Liver (tissue), 8 donors: ENCODE measurements at regions not wholly inside any gene's neighbourhood (a gene's known extent, or its start where the extent isn't known, plus 50 kb on each side); places are given as distances from the start of the nearest gene placed in this dataset.

Source experiments
- DNase-seq: peaks from one replicate; pipeline ENCODE4 v3.0.0-alpha.2; 2017; ENCODE audit warnings: low spot score
- H3K27ac ChIP-seq, 2 donors: one replicate each; pipeline ENCODE4 v1.7.0; 2013; ENCODE audit warnings: inconsistent platforms in 2 of 2, low read length in 2 of 2, control low read depth in 1 of 2, low read depth in 1 of 2, mild to moderate bottlenecking in 1 of 2
- H3K27me3 ChIP-seq, 4 donors: one replicate each; pipeline versions ENCODE4 v1.6.1 to v1.7.0; 2013; ENCODE audit warnings: low read length in 3 of 4, inconsistent platforms in 1 of 4, mild to moderate bottlenecking in 1 of 4, moderate library complexity in 1 of 4; ENCODE audit not compliant: control insufficient read depth in 4 of 4, insufficient read depth in 4 of 4
- H3K36me3 ChIP-seq, 4 donors: one replicate each; pipeline versions ENCODE4 v1.6.1 to v1.7.0; 2013; ENCODE audit warnings: low read length in 3 of 4, mild to moderate bottlenecking in 3 of 4, low read depth in 1 of 4, moderate library complexity in 1 of 4; ENCODE audit not compliant: control insufficient read depth in 4 of 4, insufficient read depth in 3 of 4
- H3K4me1 ChIP-seq, 4 donors: one replicate each; pipeline versions ENCODE4 v1.6.1 to v1.7.0; 2013; ENCODE audit warnings: low read length in 3 of 4, mild to moderate bottlenecking in 3 of 4, moderate library complexity in 1 of 4; ENCODE audit not compliant: control insufficient read depth in 4 of 4, insufficient read depth in 4 of 4
- H3K4me3 ChIP-seq, 3 donors: one replicate each; pipeline versions ENCODE4 v1.6.1 to v1.7.0; 2013; ENCODE audit warnings: low read length in 3 of 3, control low read depth in 1 of 3, low read depth in 1 of 3, mild to moderate bottlenecking in 1 of 3
- H3K9ac ChIP-seq, 2 donors: one replicate each; pipeline ENCODE4 v1.7.0; 2013; ENCODE audit warnings: low read length in 2 of 2, mild to moderate bottlenecking in 2 of 2, moderate library complexity in 2 of 2, control low read depth in 1 of 2, low read depth in 1 of 2
- H3K9me3 ChIP-seq, 4 donors: one replicate each; pipeline versions ENCODE4 v1.6.1 to v1.7.0; 2013; ENCODE audit warnings: low read length in 3 of 4; ENCODE audit not compliant: control insufficient read depth in 4 of 4
- EGR1 ChIP-seq, 2 donors: IDR thresholded peaks; 2 replicates each; pipeline ENCODE4 v1.6.1; 2016 to 2018; ENCODE audit warnings: antibody characterized with exemption in 2 of 2, low read depth in 2 of 2
- FOXA1 ChIP-seq: IDR thresholded peaks from 2 replicates; pipeline ENCODE4 v1.6.1; 2016; ENCODE audit warnings: antibody characterized with exemption
- FOXA2 ChIP-seq: IDR thresholded peaks from 2 replicates; pipeline ENCODE4 v1.6.1; 2016; ENCODE audit warnings: antibody characterized with exemption
- GABPA ChIP-seq, 2 donors: IDR thresholded peaks in 1 of 2; conservative IDR thresholded peaks in 1 of 2; 2 replicates each; pipeline ENCODE4 v1.6.1; 2016; ENCODE audit warnings: antibody characterized with exemption in 2 of 2, mild to moderate bottlenecking in 1 of 2, moderate library complexity in 1 of 2
- HNF4A ChIP-seq, 2 donors: conservative IDR thresholded peaks; 2 replicates each; pipeline ENCODE4 v1.6.1; 2016; ENCODE audit warnings: antibody characterized with exemption in 2 of 2, mild to moderate bottlenecking in 2 of 2
- HNF4G ChIP-seq: IDR thresholded peaks from 2 replicates; pipeline ENCODE4 v1.6.1; 2016; ENCODE audit warnings: antibody characterized with exemption
- NR2F2 ChIP-seq: IDR thresholded peaks from 2 replicates; pipeline ENCODE4 v1.6.1; 2016; ENCODE audit warnings: antibody characterized with exemption
- RAD21 ChIP-seq, 2 donors: IDR thresholded peaks; 2 replicates each; pipeline ENCODE4 v1.6.1; 2016; ENCODE audit warnings: antibody characterized with exemption in 2 of 2, mild to moderate bottlenecking in 2 of 2
- RXRA ChIP-seq, 2 donors: IDR thresholded peaks; 2 replicates each; pipeline ENCODE4 v1.6.1; 2017 to 2018; ENCODE audit warnings: antibody characterized with exemption in 2 of 2, mild to moderate bottlenecking in 1 of 2
- SP1 ChIP-seq: IDR thresholded peaks from 2 replicates; pipeline ENCODE4 v1.6.1; 2018; ENCODE audit warnings: antibody characterized with exemption, mild to moderate bottlenecking
- YY1 ChIP-seq: IDR thresholded peaks from 2 replicates; pipeline ENCODE4 v1.6.1; 2016; ENCODE audit warnings: antibody characterized with exemption, mild to moderate bottlenecking
- WGBS: extraction: QIAGEN DNeasy Blood & Tissue Kit; methylation state at CpG from one replicate; pipeline ENCODE4 v1.1.7; 2013; 5-methylcytosine and 5-hydroxymethylcytosine counted together
- TF ChIP-seq, protein P1 (sequence below): IDR thresholded peaks from 2 replicates; pipeline ENCODE4 v1.6.1; 2016; ENCODE audit warnings: antibody characterized with exemption
- TF ChIP-seq, protein P2 (sequence below): IDR thresholded peaks from 2 replicates; pipeline ENCODE4 v1.6.1; 2016; ENCODE audit warnings: antibody characterized with exemption, mild to moderate bottlenecking
- TF ChIP-seq, protein P3 (sequence below): IDR thresholded peaks from 2 replicates; pipeline ENCODE4 v1.6.1; 2016; ENCODE audit warnings: antibody characterized with exemption
- TF ChIP-seq, protein P4 (sequence below): IDR thresholded peaks from 2 replicates; pipeline ENCODE4 v1.6.1; 2016; ENCODE audit warnings: antibody characterized with exemption
- TF ChIP-seq, protein P5 (sequence below): fragments of 150-350 bp; IDR thresholded peaks from 2 replicates; pipeline ENCODE4 v1.5.1; 2017; ENCODE audit warnings: improper control_type of control experiment, low read depth, low read length; ENCODE audit not compliant: missing input control
- donor health status: healthy.
- donor health status: healthy.
- donor health status: healthy.
- donor health status: healthy.
- donor health status: healthy.

DNA sequence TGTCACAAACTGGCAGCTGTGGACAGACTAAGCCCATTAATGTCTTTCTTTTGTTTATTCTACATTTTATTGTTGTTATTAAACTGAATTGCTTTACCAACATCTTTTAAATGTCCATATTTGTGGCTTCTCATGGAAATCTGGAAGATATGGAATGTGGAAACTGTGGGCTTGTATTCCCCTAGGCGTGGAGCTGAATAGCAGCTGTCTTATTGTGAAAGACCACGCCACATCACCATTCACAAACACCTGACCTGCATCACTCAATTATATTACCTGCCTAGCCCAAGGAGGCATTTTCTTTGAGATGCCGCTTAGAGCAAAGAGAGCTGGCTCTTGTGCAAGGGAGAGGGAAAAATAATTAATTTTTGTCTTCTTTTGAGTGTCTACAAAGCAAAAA is 96.9 kb upstream of the GPRIN3 start:
- H3K27me3 ChIP-seq: no peaks in the 10 kb centered on the region
- WGBS: 91% methylated on average over 3 of the region's 3 CpGs
- H3K9me3 ChIP-seq: no peaks in the 10 kb centered on the region
- no peak for TF ChIP-seq YY1
- TF ChIP-seq EGR1 (IDR thresholded peaks at IDR 0.05; ENCODE audit: low read depth in 2 of 2): no peak
- TF ChIP-seq RXRA (IDR thresholded peaks at IDR 0.05): no peak
- no peak for TF ChIP-seq FOXA2
- TF ChIP-seq, protein P1, sequence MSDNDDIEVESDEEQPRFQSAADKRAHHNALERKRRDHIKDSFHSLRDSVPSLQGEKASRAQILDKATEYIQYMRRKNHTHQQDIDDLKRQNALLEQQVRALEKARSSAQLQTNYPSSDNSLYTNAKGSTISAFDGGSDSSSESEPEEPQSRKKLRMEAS: no peak
- TF ChIP-seq GABPA (IDR thresholded peaks at IDR 0.05 in 1 of 2, conservative IDR thresholded peaks at IDR 0.05 in 1 of 2): no peak
- TF ChIP-seq, protein P2, sequence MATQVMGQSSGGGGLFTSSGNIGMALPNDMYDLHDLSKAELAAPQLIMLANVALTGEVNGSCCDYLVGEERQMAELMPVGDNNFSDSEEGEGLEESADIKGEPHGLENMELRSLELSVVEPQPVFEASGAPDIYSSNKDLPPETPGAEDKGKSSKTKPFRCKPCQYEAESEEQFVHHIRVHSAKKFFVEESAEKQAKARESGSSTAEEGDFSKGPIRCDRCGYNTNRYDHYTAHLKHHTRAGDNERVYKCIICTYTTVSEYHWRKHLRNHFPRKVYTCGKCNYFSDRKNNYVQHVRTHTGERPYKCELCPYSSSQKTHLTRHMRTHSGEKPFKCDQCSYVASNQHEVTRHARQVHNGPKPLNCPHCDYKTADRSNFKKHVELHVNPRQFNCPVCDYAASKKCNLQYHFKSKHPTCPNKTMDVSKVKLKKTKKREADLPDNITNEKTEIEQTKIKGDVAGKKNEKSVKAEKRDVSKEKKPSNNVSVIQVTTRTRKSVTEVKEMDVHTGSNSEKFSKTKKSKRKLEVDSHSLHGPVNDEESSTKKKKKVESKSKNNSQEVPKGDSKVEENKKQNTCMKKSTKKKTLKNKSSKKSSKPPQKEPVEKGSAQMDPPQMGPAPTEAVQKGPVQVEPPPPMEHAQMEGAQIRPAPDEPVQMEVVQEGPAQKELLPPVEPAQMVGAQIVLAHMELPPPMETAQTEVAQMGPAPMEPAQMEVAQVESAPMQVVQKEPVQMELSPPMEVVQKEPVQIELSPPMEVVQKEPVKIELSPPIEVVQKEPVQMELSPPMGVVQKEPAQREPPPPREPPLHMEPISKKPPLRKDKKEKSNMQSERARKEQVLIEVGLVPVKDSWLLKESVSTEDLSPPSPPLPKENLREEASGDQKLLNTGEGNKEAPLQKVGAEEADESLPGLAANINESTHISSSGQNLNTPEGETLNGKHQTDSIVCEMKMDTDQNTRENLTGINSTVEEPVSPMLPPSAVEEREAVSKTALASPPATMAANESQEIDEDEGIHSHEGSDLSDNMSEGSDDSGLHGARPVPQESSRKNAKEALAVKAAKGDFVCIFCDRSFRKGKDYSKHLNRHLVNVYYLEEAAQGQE: no peak
- TF ChIP-seq FOXA1: no peak
- TF ChIP-seq SP1: no peak
- no peak for TF ChIP-seq HNF4A (conservative IDR thresholded peaks at IDR 0.05)
- TF ChIP-seq, protein P3, sequence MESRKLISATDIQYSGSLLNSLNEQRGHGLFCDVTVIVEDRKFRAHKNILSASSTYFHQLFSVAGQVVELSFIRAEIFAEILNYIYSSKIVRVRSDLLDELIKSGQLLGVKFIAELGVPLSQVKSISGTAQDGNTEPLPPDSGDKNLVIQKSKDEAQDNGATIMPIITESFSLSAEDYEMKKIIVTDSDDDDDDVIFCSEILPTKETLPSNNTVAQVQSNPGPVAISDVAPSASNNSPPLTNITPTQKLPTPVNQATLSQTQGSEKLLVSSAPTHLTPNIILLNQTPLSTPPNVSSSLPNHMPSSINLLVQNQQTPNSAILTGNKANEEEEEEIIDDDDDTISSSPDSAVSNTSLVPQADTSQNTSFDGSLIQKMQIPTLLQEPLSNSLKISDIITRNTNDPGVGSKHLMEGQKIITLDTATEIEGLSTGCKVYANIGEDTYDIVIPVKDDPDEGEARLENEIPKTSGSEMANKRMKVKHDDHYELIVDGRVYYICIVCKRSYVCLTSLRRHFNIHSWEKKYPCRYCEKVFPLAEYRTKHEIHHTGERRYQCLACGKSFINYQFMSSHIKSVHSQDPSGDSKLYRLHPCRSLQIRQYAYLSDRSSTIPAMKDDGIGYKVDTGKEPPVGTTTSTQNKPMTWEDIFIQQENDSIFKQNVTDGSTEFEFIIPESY: no peak
- TF ChIP-seq NR2F2: no peak
- TF ChIP-seq HNF4G: no peak
- TF ChIP-seq RAD21 (IDR thresholded peaks at IDR 0.05): no peak
- TF ChIP-seq, protein P4, sequence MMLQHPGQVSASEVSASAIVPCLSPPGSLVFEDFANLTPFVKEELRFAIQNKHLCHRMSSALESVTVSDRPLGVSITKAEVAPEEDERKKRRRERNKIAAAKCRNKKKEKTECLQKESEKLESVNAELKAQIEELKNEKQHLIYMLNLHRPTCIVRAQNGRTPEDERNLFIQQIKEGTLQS: no peak
- DNase-seq: no peak
- no peak overlapping the region for H3K9ac ChIP-seq
- no peaks in the 10 kb centered on the region for H3K4me1 ChIP-seq
- H3K4me3 ChIP-seq: no peak overlapping the region
- no peaks in the 10 kb centered on the region for H3K36me3 ChIP-seq
- H3K27ac ChIP-seq: no peak overlapping the region

DNA sequence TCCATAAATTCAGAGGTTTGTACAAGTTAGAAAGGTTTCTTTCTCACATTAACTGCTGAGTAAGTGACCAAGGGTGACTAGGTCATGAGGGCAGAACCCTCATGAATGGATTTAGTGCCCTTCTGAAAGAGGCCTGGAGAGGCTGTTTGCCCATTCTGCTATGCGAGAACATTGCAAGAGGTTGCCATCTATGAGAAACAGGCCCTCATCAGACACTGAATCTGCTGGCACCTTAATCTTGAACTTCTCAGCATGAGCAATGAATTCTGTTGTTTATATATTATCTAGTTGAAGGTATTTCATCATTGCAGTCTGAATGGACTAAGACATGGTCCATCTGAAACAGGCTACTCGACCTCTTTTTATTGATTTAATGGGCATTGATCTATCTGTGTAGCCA is 96.2 kb upstream of the GPRIN3 start:
- Histone ChIP-seq H3K27me3 (no peaks in the 10 kb centered on the region), H3K9me3 (no peaks in the 10 kb centered on the region), H3K4me1 (no peaks in the 10 kb centered on the region), H3K27ac (no peak overlapping the region), H3K36me3 (no peaks in the 10 kb centered on the region), H3K9ac (no peak overlapping the region), H3K4me3 (no peak overlapping the region)
- no peak for DNase-seq
- TF ChIP-seq EGR1 (IDR thresholded peaks at IDR 0.05; ENCODE audit: low read depth in 2 of 2) (no peak), FOXA1 (no peak)
- TF ChIP-seq, protein P3: no peak
- TF ChIP-seq, protein P5, sequence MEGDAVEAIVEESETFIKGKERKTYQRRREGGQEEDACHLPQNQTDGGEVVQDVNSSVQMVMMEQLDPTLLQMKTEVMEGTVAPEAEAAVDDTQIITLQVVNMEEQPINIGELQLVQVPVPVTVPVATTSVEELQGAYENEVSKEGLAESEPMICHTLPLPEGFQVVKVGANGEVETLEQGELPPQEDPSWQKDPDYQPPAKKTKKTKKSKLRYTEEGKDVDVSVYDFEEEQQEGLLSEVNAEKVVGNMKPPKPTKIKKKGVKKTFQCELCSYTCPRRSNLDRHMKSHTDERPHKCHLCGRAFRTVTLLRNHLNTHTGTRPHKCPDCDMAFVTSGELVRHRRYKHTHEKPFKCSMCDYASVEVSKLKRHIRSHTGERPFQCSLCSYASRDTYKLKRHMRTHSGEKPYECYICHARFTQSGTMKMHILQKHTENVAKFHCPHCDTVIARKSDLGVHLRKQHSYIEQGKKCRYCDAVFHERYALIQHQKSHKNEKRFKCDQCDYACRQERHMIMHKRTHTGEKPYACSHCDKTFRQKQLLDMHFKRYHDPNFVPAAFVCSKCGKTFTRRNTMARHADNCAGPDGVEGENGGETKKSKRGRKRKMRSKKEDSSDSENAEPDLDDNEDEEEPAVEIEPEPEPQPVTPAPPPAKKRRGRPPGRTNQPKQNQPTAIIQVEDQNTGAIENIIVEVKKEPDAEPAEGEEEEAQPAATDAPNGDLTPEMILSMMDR: no peak
- WGBS: 67% methylated on average over 2 of the region's 2 CpGs
